ENCODE measurements at regions not wholly inside any gene's neighbourhood (a gene's known extent, or its start where the extent isn't known, plus 50 kb on each side); places are given as distances from the start of the nearest gene placed in this dataset.

GRCh38 chr6:74415056-74415455 lies 719.1 kb downstream of the CD109 start:
- no peak overlapping the region for H3K4me3 Mint-ChIP-seq (ENCODE audit: low read depth)
- no peak for DNase-seq (ENCODE audit: low spot score, unreplicated experiment)
- TF ChIP-seq, protein P1, sequence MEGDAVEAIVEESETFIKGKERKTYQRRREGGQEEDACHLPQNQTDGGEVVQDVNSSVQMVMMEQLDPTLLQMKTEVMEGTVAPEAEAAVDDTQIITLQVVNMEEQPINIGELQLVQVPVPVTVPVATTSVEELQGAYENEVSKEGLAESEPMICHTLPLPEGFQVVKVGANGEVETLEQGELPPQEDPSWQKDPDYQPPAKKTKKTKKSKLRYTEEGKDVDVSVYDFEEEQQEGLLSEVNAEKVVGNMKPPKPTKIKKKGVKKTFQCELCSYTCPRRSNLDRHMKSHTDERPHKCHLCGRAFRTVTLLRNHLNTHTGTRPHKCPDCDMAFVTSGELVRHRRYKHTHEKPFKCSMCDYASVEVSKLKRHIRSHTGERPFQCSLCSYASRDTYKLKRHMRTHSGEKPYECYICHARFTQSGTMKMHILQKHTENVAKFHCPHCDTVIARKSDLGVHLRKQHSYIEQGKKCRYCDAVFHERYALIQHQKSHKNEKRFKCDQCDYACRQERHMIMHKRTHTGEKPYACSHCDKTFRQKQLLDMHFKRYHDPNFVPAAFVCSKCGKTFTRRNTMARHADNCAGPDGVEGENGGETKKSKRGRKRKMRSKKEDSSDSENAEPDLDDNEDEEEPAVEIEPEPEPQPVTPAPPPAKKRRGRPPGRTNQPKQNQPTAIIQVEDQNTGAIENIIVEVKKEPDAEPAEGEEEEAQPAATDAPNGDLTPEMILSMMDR (IDR thresholded peaks at IDR 0.05; ENCODE audit: unreplicated experiment): no peak

DNA sequence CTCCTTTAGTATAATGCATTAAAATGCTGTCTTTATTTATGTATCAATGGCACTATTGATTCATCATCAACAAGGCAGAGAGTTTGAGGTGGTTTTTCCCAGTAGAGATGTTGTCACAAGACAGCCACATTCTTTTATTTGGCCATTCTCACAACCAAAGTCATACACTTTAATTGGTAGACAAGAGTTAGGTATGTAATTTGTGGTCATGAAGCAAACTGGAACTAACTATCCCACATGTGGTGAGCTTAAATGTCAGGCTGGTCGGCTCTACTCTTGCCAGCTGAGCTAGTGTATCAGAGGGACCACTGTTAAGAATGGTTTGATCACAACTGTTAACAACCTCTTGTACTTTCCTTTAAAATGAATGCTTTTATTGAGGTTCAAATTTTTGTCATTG lies 714.6 kb downstream of the CD109 start:
- Mint-ChIP-seq H3K36me3 (ENCODE audit: insufficient read depth) (no peaks in the 10 kb centered on the region), H3K4me3 (ENCODE audit: low read depth) (no peak overlapping the region), H3K27ac (no peak overlapping the region), H3K4me1 (ENCODE audit: low read depth) (no peaks in the 10 kb centered on the region), H3K9me3 (ENCODE audit: low read depth) (no peaks in the 10 kb centered on the region), H3K27me3 (no peaks in the 10 kb centered on the region)
- no peak for DNase-seq (ENCODE audit: low spot score, unreplicated experiment)
- TF ChIP-seq, protein P1 (IDR thresholded peaks at IDR 0.05; ENCODE audit: unreplicated experiment): no peak

More at GRCh38 chr6:74415056-74415455, 719.1 kb downstream of the CD109 start:
- no peaks in the 10 kb centered on the region for H3K9me3 Mint-ChIP-seq (ENCODE audit: low read depth)
- no peaks in the 10 kb centered on the region for H3K27me3 Mint-ChIP-seq
- H3K4me1 Mint-ChIP-seq (ENCODE audit: low read depth): no peaks in the 10 kb centered on the region
- H3K27ac Mint-ChIP-seq: no peak overlapping the region
- no peaks in the 10 kb centered on the region for H3K36me3 Mint-ChIP-seq (ENCODE audit: insufficient read depth)

DNA sequence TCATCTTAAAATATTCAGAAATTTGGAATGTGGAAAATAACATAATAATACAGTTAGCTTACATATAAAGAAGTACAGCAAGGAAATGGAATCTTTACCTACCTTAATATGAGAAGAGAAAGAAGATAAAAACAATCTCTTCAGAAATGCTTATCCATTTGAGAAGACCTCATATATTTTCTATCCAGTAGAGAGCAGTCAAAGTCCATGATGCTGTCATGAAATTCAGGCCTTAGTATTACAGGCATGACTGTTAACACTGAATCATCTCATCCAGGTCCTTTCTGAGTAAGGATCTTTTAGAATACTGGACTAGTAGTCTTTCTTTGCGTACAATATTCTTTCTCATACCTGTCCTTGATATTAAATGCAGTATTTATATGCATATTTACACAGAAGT lies 713.4 kb downstream of the CD109 start:
- H3K4me3 Mint-ChIP-seq (ENCODE audit: low read depth): no peak overlapping the region
- no peaks in the 10 kb centered on the region for H3K36me3 Mint-ChIP-seq (ENCODE audit: insufficient read depth)
- H3K27ac Mint-ChIP-seq: no peak overlapping the region
- H3K4me1 Mint-ChIP-seq (ENCODE audit: low read depth): no peaks in the 10 kb centered on the region
- DNase-seq (ENCODE audit: low spot score, unreplicated experiment): no peak
- no peaks in the 10 kb centered on the region for H3K27me3 Mint-ChIP-seq
- H3K9me3 Mint-ChIP-seq (ENCODE audit: low read depth): no peaks in the 10 kb centered on the region
- TF ChIP-seq, protein P1 (IDR thresholded peaks at IDR 0.05; ENCODE audit: unreplicated experiment): peak; percentile 64

- TF ChIP-seq, protein P1 (IDR thresholded peaks at IDR 0.05; ENCODE audit: unreplicated experiment): no peak
- H3K27me3 Mint-ChIP-seq: no peaks in the 10 kb centered on the region
- H3K9me3 Mint-ChIP-seq (ENCODE audit: low read depth): no peaks in the 10 kb centered on the region
- no peaks in the 10 kb centered on the region for H3K36me3 Mint-ChIP-seq (ENCODE audit: insufficient read depth)
- no peak overlapping the region for H3K4me3 Mint-ChIP-seq (ENCODE audit: low read depth)
- no peak overlapping the region for H3K27ac Mint-ChIP-seq
- no peaks in the 10 kb centered on the region for H3K4me1 Mint-ChIP-seq (ENCODE audit: low read depth)
- no peak for DNase-seq (ENCODE audit: low spot score, unreplicated experiment)
Measured at GRCh38 chr6:74408844-74409243, 712.8 kb downstream of the CD109 start.

DNA sequence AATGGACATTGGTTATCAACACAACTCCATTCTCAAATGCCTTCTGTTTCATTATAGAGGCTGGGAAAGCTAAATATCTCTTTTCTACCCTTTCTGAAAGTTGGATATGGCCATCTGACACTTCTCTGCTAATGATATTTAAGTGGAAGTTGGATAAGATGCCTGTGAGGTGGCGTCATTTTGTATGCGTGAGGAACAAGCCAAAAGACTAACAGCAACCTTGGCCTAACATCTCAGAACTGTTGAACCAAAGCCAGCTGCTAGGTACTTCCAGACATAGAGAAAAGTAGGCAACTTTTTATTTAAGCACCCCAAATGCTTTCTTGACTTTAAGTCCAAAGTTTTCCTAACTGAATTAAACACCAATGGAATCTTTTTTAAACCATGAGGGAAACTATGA lies 708.4 kb downstream of the CD109 start:
- TF ChIP-seq, protein P1 (IDR thresholded peaks at IDR 0.05; ENCODE audit: unreplicated experiment): no peak
- no peaks in the 10 kb centered on the region for H3K4me1 Mint-ChIP-seq (ENCODE audit: low read depth)
- no peak overlapping the region for H3K27ac Mint-ChIP-seq
- no peaks in the 10 kb centered on the region for H3K36me3 Mint-ChIP-seq (ENCODE audit: insufficient read depth)
- DNase-seq (ENCODE audit: low spot score, unreplicated experiment): no peak
- no peaks in the 10 kb centered on the region for H3K9me3 Mint-ChIP-seq (ENCODE audit: low read depth)
- no peaks in the 10 kb centered on the region for H3K27me3 Mint-ChIP-seq
- H3K4me3 Mint-ChIP-seq (ENCODE audit: low read depth): no peak overlapping the region
